GM18870 (cell line): ENCODE measurements at regions not wholly inside any gene's neighbourhood (a gene's known extent, or its start where the extent isn't known, plus 50 kb on each side); places are given as distances from the start of the nearest gene placed in this dataset.

ENCODE experiments used
- ATAC-seq: cut with Tn5 transposase; IDR thresholded peaks from one replicate; pipeline ENCODE4 v1.9.1; 2021; ENCODE audit warnings: moderate library complexity; ENCODE audit not compliant: unreplicated experiment

- ATAC-seq, result no peak
Observed at GRCh38 chr12:43123461-43123860, 428.5 kb downstream of the ADAMTS20 start.

- no peak for ATAC-seq
Observed at GRCh38 chr12:43120150-43120549, 431.9 kb downstream of the ADAMTS20 start.

GRCh38 chr12:43118881-43119280 is 433.1 kb downstream of the ADAMTS20 start:
- ATAC-seq, result no peak

- no peak for ATAC-seq
Observed at GRCh38 chr12:43118234-43118633, 433.8 kb downstream of the ADAMTS20 start.

GRCh38 chr12:43117226-43117930 is 434.6 kb downstream of the ADAMTS20 start:
- no peak for ATAC-seq

GRCh38 chr12:43115441-43116160 is 436.4 kb downstream of the ADAMTS20 start:
- no peak for ATAC-seq

GRCh38 chr12:43114316-43114715 is 437.7 kb downstream of the ADAMTS20 start:
- no peak for ATAC-seq

- no peak for ATAC-seq
Observed at GRCh38 chr12:43113616-43114015, 438.4 kb downstream of the ADAMTS20 start.

GRCh38 chr12:43113135-43113534 is 438.9 kb downstream of the ADAMTS20 start:
- no peak for ATAC-seq

GRCh38 chr12:43112101-43112920 is 439.7 kb downstream of the ADAMTS20 start:
- no peak for ATAC-seq

- ATAC-seq, result no peak
Observed at GRCh38 chr12:43111608-43112007, 440.4 kb downstream of the ADAMTS20 start.

- ATAC-seq, result no peak
Observed at GRCh38 chr12:43109631-43110345, 442.2 kb downstream of the ADAMTS20 start.

- no peak for ATAC-seq
Observed at GRCh38 chr12:43108656-43109055, 443.3 kb downstream of the ADAMTS20 start.

GRCh38 chr12:43107026-43107775 is 444.8 kb downstream of the ADAMTS20 start:
- no peak for ATAC-seq

- ATAC-seq, result no peak
Observed at GRCh38 chr12:43106355-43106754, 445.6 kb downstream of the ADAMTS20 start.

GRCh38 chr12:43105426-43105981 is 446.5 kb downstream of the ADAMTS20 start:
- ATAC-seq, result no peak

- ATAC-seq, result no peak
Observed at GRCh38 chr12:43104494-43104893, 447.5 kb downstream of the ADAMTS20 start.

- ATAC-seq, result no peak
Observed at GRCh38 chr12:43103866-43104265, 448.1 kb downstream of the ADAMTS20 start.

- no peak for ATAC-seq
Observed at GRCh38 chr12:43102546-43103264, 449.3 kb downstream of the ADAMTS20 start.
